Lower lobe of right lung (tissue), 2 donors: ENCODE measurements at regions not wholly inside any gene's neighbourhood (a gene's known extent, or its start where the extent isn't known, plus 50 kb on each side); places are given as distances from the start of the nearest gene placed in this dataset.

Experiments
- ATAC-seq, 2 donors: fragments of 200-7000 bp; cut with Tn5 transposase; one replicate each; pipeline ENCODE4 v1.9.1; 2020 to 2022; ENCODE audit warnings: mild to moderate bottlenecking in 2 of 2, moderate library complexity in 2 of 2
- DNase-seq: peaks from one replicate; pipeline ENCODE4 v3.0.0-alpha.2; 2020
- H3K27ac ChIP-seq: fragments of 200-600 bp; one replicate; pipeline ENCODE4 v1.8.0; 2022
- H3K27me3 ChIP-seq: fragments of 200-600 bp; one replicate; pipeline ENCODE4 v1.8.0; 2022; ENCODE audit warnings: low read depth
- H3K36me3 ChIP-seq: fragments of 200-600 bp; one replicate; pipeline ENCODE4 v1.8.0; 2022; ENCODE audit warnings: mild to moderate bottlenecking
- H3K4me1 ChIP-seq: fragments of 200-600 bp; one replicate; pipeline ENCODE4 v1.8.0; 2022
- H3K4me3 ChIP-seq: fragments of 200-600 bp; one replicate; pipeline ENCODE4 v1.8.0; 2022; ENCODE audit warnings: mild to moderate bottlenecking
- H3K9me3 ChIP-seq: fragments of 200-600 bp; one replicate; pipeline ENCODE4 v1.8.0; 2022
- intact Hi-C: fragments of 100-400 bp; cut with DNase I; formaldehyde crosslinking; loops from one replicate; pipeline ENCODE4 v1.11.0; 2022
- TF ChIP-seq, protein P1 (sequence below): fragments of 200-600 bp; IDR thresholded peaks from one replicate; pipeline ENCODE4 v1.8.0; 2022; ENCODE audit warnings: antibody characterized with exemption, mild to moderate bottlenecking
- donor health status: DM: no; HTN: yes; CAD: no; lungs with severe emphysema.

DNA sequence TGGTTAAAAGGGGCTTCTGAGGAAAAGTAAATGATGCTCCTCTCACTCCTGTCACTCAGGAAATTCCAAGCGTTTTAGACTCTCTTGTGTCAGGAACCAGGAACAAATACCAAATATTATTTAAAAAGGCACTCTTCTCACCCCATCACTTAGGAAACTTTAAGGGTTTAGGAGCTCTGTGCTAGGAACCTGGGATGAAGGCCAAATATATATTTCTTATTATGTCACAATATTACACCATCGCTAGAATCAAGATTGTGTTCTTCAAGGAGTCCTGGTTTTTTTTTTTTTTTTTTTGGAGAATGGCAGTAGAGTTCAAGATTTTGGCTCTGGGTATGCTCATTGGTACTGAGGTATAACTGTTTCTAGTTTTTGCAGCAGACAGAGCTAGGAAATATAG is 79.0 kb upstream of the HEPHL1 start:
- TF ChIP-seq, protein P1, sequence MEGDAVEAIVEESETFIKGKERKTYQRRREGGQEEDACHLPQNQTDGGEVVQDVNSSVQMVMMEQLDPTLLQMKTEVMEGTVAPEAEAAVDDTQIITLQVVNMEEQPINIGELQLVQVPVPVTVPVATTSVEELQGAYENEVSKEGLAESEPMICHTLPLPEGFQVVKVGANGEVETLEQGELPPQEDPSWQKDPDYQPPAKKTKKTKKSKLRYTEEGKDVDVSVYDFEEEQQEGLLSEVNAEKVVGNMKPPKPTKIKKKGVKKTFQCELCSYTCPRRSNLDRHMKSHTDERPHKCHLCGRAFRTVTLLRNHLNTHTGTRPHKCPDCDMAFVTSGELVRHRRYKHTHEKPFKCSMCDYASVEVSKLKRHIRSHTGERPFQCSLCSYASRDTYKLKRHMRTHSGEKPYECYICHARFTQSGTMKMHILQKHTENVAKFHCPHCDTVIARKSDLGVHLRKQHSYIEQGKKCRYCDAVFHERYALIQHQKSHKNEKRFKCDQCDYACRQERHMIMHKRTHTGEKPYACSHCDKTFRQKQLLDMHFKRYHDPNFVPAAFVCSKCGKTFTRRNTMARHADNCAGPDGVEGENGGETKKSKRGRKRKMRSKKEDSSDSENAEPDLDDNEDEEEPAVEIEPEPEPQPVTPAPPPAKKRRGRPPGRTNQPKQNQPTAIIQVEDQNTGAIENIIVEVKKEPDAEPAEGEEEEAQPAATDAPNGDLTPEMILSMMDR = no peak
- H3K4me1 ChIP-seq = no peaks in the 10 kb centered on the region
- H3K36me3 ChIP-seq = no peaks in the 10 kb centered on the region
- H3K9me3 ChIP-seq = no peaks in the 10 kb centered on the region
- intact Hi-C loops = no loop called here
- no peaks in the 10 kb centered on the region for H3K27me3 ChIP-seq
- ATAC-seq (no peak), DNase-seq (no peak)
- H3K4me3 ChIP-seq = no peak overlapping the region
- no peak overlapping the region for H3K27ac ChIP-seq

DNA sequence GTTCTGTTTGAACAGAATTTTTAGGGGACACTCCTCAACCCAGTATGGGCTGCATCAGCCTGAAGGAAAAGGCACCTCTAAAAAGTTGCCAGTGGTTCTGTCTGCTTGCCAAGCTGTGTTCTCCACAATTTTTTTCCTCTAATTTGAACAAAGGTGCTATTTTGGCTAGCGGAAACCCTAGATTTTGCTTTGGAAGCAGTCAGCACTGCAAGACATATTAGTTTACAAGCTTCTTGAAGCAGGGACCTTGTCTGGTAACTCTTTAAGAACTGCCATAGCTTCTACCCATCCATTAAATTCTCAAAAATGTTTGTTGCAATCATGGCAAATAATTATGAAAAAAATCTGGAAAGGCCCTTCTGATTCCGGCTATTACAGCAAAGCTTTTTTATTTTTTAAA is 75.6 kb upstream of the HEPHL1 start:
- TF ChIP-seq, protein P1 = no peak
- DNase-seq (no peak), ATAC-seq (no peak)
- no peaks in the 10 kb centered on the region for H3K4me1 ChIP-seq
- H3K27me3 ChIP-seq = no peaks in the 10 kb centered on the region
- no peak overlapping the region for H3K27ac ChIP-seq
- no peaks in the 10 kb centered on the region for H3K36me3 ChIP-seq
- intact Hi-C loops = no loop called here
- no peak overlapping the region for H3K4me3 ChIP-seq
- H3K9me3 ChIP-seq = no peaks in the 10 kb centered on the region

DNA sequence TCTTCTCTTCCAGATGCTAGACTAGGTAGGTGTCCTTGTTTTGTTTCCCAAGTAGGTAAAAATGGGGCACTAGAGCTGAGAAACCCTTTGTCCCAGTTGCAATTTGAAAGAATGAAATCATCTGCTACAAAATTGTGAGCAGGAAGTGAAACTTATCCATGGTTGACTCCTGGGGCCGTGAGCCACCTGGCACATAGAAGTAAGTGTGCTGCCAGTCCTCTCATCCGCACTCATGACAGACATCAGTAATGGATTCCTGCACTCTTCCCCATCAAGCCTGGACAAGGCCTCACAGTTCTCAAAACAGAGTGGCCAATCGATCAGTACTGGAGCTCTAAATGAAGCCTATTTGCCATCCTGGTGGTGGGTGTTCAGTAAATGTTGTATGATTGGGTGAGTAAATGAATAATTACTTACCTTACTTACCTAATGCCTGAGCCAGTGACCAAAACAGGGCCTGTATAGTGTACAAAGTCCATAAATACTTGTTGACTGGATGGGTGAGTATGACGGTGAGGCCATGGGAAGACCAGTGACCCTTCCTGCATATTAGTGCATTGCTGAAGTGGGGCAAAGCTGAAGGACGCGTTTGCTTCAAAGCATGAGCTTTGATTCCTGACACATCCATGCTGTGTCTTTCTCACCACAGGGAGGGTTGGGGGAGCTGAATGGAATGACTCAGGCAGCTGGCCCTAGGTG is 68.9 kb upstream of the HEPHL1 start:
- Histone ChIP-seq H3K27me3 (no peaks in the 10 kb centered on the region), H3K4me1 (no peaks in the 10 kb centered on the region)

DNA sequence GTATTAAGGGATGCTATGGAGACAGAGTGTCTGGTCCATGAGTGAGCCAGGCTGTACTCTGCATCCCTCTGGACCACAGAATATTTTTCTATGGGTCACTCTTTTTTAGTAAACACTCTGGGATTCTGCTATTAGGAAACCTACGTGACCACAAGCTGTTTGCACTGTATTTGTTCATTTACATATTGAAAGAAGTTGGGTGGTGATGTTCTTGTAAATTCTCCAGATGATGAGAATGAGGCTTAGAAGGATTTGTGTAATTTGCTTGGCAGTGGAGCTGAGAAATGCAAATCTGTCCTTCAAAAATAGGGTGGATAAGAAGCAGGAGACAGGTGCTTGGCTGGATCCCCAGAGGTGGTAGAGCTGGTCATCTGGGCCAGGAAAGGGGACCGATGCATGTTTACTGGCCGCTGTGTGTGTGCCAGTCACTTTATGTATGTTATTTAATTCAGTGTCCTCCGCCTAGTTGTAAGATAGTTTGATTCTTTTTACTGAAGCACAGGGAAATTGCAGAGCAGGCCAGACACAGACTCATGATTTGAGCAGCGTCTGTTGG is 63.7 kb upstream of the HEPHL1 start:
- intact Hi-C loops = no loop called here

More for the DNA sequence above, 68.9 kb upstream of the HEPHL1 start:
- H3K9me3 ChIP-seq = no peaks in the 10 kb centered on the region
- no peak overlapping the region for H3K4me3 ChIP-seq
- DNase-seq (no peak), ATAC-seq (no peak)
- no peak overlapping the region for H3K27ac ChIP-seq
- no peaks in the 10 kb centered on the region for H3K36me3 ChIP-seq
- TF ChIP-seq, protein P1 = no peak
- intact Hi-C loops = no loop called here

DNA sequence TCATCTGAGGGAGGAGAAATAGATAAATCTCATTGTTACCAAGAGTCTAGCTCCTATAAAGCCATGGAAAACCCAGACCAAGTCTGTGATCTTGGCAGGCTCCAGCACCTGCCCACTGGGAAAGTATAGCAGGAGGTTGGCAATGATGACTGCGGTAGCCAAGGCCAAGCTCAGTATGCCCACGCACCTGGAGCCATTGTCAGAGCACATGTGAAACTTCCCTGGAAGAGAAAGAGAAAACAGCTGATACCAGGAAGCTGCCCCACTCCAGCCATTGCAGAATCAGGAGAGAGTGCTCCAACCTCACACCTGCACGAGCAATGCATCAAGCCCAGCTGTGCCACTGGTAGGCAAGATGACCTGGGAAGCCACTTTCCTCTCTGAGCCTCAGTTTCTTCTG is 62.2 kb upstream of the HEPHL1 start:
- H3K4me1 ChIP-seq = no peaks in the 10 kb centered on the region
- DNase-seq = no peak
- H3K36me3 ChIP-seq = no peaks in the 10 kb centered on the region
- no peaks in the 10 kb centered on the region for H3K9me3 ChIP-seq
- TF ChIP-seq, protein P1 = no peak
- no peak for ATAC-seq
- no peaks in the 10 kb centered on the region for H3K27me3 ChIP-seq
- H3K27ac ChIP-seq = no peak overlapping the region
- intact Hi-C loops = no loop called here
- H3K4me3 ChIP-seq = no peak overlapping the region

More for the DNA sequence above, 63.7 kb upstream of the HEPHL1 start:
- no peak overlapping the region for H3K4me3 ChIP-seq
- no peaks in the 10 kb centered on the region for H3K27me3 ChIP-seq
- ATAC-seq (no peak), DNase-seq (no peak)
- no peaks in the 10 kb centered on the region for H3K9me3 ChIP-seq
- H3K36me3 ChIP-seq = no peaks in the 10 kb centered on the region
- no peak overlapping the region for H3K27ac ChIP-seq
- no peaks in the 10 kb centered on the region for H3K4me1 ChIP-seq
- TF ChIP-seq, protein P1 = no peak
